Skeletal muscle tissue (tissue), 3 donors: ENCODE measurements at regions not wholly inside any gene's neighbourhood (a gene's known extent, or its start where the extent isn't known, plus 50 kb on each side); places are given as distances from the start of the nearest gene placed in this dataset.

ENCODE experiments used
- H3K27ac ChIP-seq: one replicate; pipeline ENCODE4 v1.7.0; 2013; ENCODE audit warnings: mild to moderate bottlenecking, low read depth, low read length, inconsistent platforms
- H3K27me3 ChIP-seq, 3 donors: one replicate each; pipeline ENCODE4 v1.7.0; 2013; ENCODE audit warnings: low read length in 3 of 3; ENCODE audit not compliant: control insufficient read depth in 3 of 3, insufficient read depth in 3 of 3
- H3K36me3 ChIP-seq, 3 donors: one replicate each; pipeline ENCODE4 v1.7.0; 2013; ENCODE audit warnings: low read length in 3 of 3; ENCODE audit not compliant: control insufficient read depth in 3 of 3, insufficient read depth in 3 of 3
- H3K4me1 ChIP-seq, 3 donors: one replicate each; pipeline ENCODE4 v1.7.0; 2013; ENCODE audit warnings: low read length in 3 of 3, mild to moderate bottlenecking in 3 of 3; ENCODE audit not compliant: control insufficient read depth in 3 of 3, insufficient read depth in 3 of 3
- H3K4me3 ChIP-seq, 3 donors: one replicate each; pipeline ENCODE4 v1.7.0; 2013; ENCODE audit warnings: low read length in 3 of 3
- H3K9ac ChIP-seq, 3 donors: one replicate each; pipeline ENCODE4 v1.7.0; 2013; ENCODE audit warnings: low read length in 3 of 3, mild to moderate bottlenecking in 3 of 3, moderate library complexity in 2 of 3, low read depth in 1 of 3
- H3K9me3 ChIP-seq, 3 donors: one replicate each; pipeline ENCODE4 v1.7.0; 2013; ENCODE audit warnings: low read length in 3 of 3; ENCODE audit not compliant: control insufficient read depth in 3 of 3
- donor health status: Osteomylitis.

GRCh38 chr13:106052200-106052767 lies 483.2 kb downstream of the EFNB2 start:
- H3K36me3 ChIP-seq = no peaks in the 10 kb centered on the region
- no peak overlapping the region for H3K27ac ChIP-seq
- no peak overlapping the region for H3K9ac ChIP-seq
- H3K27me3 ChIP-seq = no peaks in the 10 kb centered on the region
- no peaks in the 10 kb centered on the region for H3K9me3 ChIP-seq
- no peaks in the 10 kb centered on the region for H3K4me1 ChIP-seq
- no peak overlapping the region for H3K4me3 ChIP-seq

- H3K27me3 ChIP-seq = no peaks in the 10 kb centered on the region
- no peak overlapping the region for H3K27ac ChIP-seq
- H3K4me1 ChIP-seq = no peaks in the 10 kb centered on the region
- no peak overlapping the region for H3K9ac ChIP-seq
- H3K36me3 ChIP-seq = no peaks in the 10 kb centered on the region
- no peak overlapping the region for H3K4me3 ChIP-seq
- no peaks in the 10 kb centered on the region for H3K9me3 ChIP-seq
Measured at GRCh38 chr13:106049171-106049570, 486.3 kb downstream of the EFNB2 start.

GRCh38 chr13:106048386-106048785 lies 487.1 kb downstream of the EFNB2 start:
- no peak overlapping the region for H3K9ac ChIP-seq
- H3K36me3 ChIP-seq = no peaks in the 10 kb centered on the region
- no peak overlapping the region for H3K27ac ChIP-seq

GRCh38 chr13:106047859-106048258 lies 487.6 kb downstream of the EFNB2 start:
- H3K9me3 ChIP-seq = no peaks in the 10 kb centered on the region
- H3K4me1 ChIP-seq = no peaks in the 10 kb centered on the region
- no peak overlapping the region for H3K4me3 ChIP-seq
- no peak overlapping the region for H3K27ac ChIP-seq
- no peak overlapping the region for H3K9ac ChIP-seq
- no peaks in the 10 kb centered on the region for H3K27me3 ChIP-seq
- H3K36me3 ChIP-seq = no peaks in the 10 kb centered on the region

More at GRCh38 chr13:106048386-106048785, 487.1 kb downstream of the EFNB2 start:
- Histone ChIP-seq H3K4me1 (no peaks in the 10 kb centered on the region), H3K4me3 (no peak overlapping the region), H3K9me3 (no peaks in the 10 kb centered on the region), H3K27me3 (no peaks in the 10 kb centered on the region)

GRCh38 chr13:106042996-106043581 lies 492.4 kb downstream of the EFNB2 start:
- H3K4me1 ChIP-seq = no peaks in the 10 kb centered on the region
- no peaks in the 10 kb centered on the region for H3K36me3 ChIP-seq
- H3K27ac ChIP-seq = no peak overlapping the region
- no peaks in the 10 kb centered on the region for H3K9me3 ChIP-seq
- H3K4me3 ChIP-seq = no peak overlapping the region
- H3K9ac ChIP-seq = no peak overlapping the region
- H3K27me3 ChIP-seq = no peaks in the 10 kb centered on the region

GRCh38 chr13:106041445-106041844 lies 494.0 kb downstream of the EFNB2 start:
- Histone ChIP-seq H3K36me3 (no peaks in the 10 kb centered on the region), H3K4me1 (no peaks in the 10 kb centered on the region), H3K27ac (no peak overlapping the region), H3K27me3 (no peaks in the 10 kb centered on the region), H3K9ac (no peak overlapping the region), H3K4me3 (no peak overlapping the region), H3K9me3 (no peaks in the 10 kb centered on the region)

- H3K36me3 ChIP-seq = no peaks in the 10 kb centered on the region
- H3K9ac ChIP-seq = no peak overlapping the region
- H3K4me1 ChIP-seq = no peaks in the 10 kb centered on the region
- no peak overlapping the region for H3K4me3 ChIP-seq
- no peak overlapping the region for H3K27ac ChIP-seq
- H3K27me3 ChIP-seq = no peaks in the 10 kb centered on the region
- H3K9me3 ChIP-seq = no peaks in the 10 kb centered on the region
Measured at GRCh38 chr13:106038752-106039151, 496.7 kb downstream of the EFNB2 start.

- Histone ChIP-seq H3K4me3 (no peak overlapping the region), H3K36me3 (no peaks in the 10 kb centered on the region), H3K9me3 (no peaks in the 10 kb centered on the region), H3K4me1 (no peaks in the 10 kb centered on the region), H3K9ac (no peak overlapping the region), H3K27ac (no peak overlapping the region), H3K27me3 (no peaks in the 10 kb centered on the region)
Measured at GRCh38 chr13:106036870-106037269, 498.6 kb downstream of the EFNB2 start.

- H3K27me3 ChIP-seq = no peaks in the 10 kb centered on the region
- H3K9ac ChIP-seq = no peak overlapping the region
- no peaks in the 10 kb centered on the region for H3K9me3 ChIP-seq
- no peaks in the 10 kb centered on the region for H3K36me3 ChIP-seq
- H3K4me3 ChIP-seq = no peak overlapping the region
- no peak overlapping the region for H3K27ac ChIP-seq
- H3K4me1 ChIP-seq = no peaks in the 10 kb centered on the region
Measured at GRCh38 chr13:106034201-106034600, 501.3 kb downstream of the EFNB2 start.

GRCh38 chr13:106033659-106034058 lies 501.8 kb downstream of the EFNB2 start:
- H3K36me3 ChIP-seq = no peaks in the 10 kb centered on the region
- no peaks in the 10 kb centered on the region for H3K9me3 ChIP-seq
- no peaks in the 10 kb centered on the region for H3K4me1 ChIP-seq
- no peak overlapping the region for H3K27ac ChIP-seq
- H3K27me3 ChIP-seq = no peaks in the 10 kb centered on the region
- no peak overlapping the region for H3K4me3 ChIP-seq
- H3K9ac ChIP-seq = no peak overlapping the region
